Stomach (tissue), 8 donors: ENCODE measurements at regions not wholly inside any gene's neighbourhood (a gene's known extent, or its start where the extent isn't known, plus 50 kb on each side); places are given as distances from the start of the nearest gene placed in this dataset.

Experiments
- DNase-seq, 2 donors: peaks; one replicate each; pipeline versions ENCODE4 v3.0.0 to v3.0.0-alpha.2; 2013 to 2019
- H3K27ac ChIP-seq, 5 donors: fragments of 200-600 bp in 4 of 5; sonication (generic) in 4 of 5; one replicate each; pipeline ENCODE4 v1.5.1; 2013 to 2019; ENCODE audit warnings: mild to moderate bottlenecking in 1 of 5, moderate library complexity in 1 of 5
- H3K27me3 ChIP-seq, 3 donors: fragments of 200-600 bp; sonication (generic); one replicate each; pipeline ENCODE4 v1.5.1; 2017 to 2019; ENCODE audit warnings: mixed run types in 1 of 3
- H3K36me3 ChIP-seq, 4 donors: fragments of 200-600 bp; sonication (generic); 1 replicate in 3 of 4; 2 replicates in 1 of 4; pipeline ENCODE4 v1.5.1; 2016 to 2019
- H3K4me1 ChIP-seq, 4 donors: fragments of 200-600 bp; sonication (generic); one replicate each; pipeline ENCODE4 v1.5.1; 2016 to 2019
- H3K4me3 ChIP-seq, 4 donors: fragments of 200-600 bp; sonication (generic) in 3 of 4; one replicate each; pipeline ENCODE4 v1.5.1; 2016 to 2019; ENCODE audit warnings: mild to moderate bottlenecking in 1 of 4
- H3K9me3 ChIP-seq, 4 donors: fragments of 200-600 bp; sonication (generic); one replicate each; pipeline ENCODE4 v1.5.1; 2016 to 2019
- EP300 ChIP-seq: sonication (generic); formaldehyde crosslinking; IDR thresholded peaks from one replicate; pipeline ENCODE4 v1.6.1; 2017; ENCODE audit warnings: antibody characterized with exemption
- POLR2A ChIP-seq, 4 donors: fragments of 450-650 bp; IDR thresholded peaks; one replicate each; pipeline ENCODE4 v1.6.1; 2016; ENCODE audit warnings: antibody characterized with exemption in 4 of 4, control low read depth in 2 of 4, mild to moderate bottlenecking in 1 of 4, moderate library complexity in 1 of 4
- POLR2AphosphoS5 ChIP-seq, 3 donors: sonication (generic); formaldehyde crosslinking; IDR thresholded peaks; one replicate each; pipeline ENCODE4 v1.6.1; 2016; ENCODE audit warnings: antibody characterized with exemption in 3 of 3
- WGBS, 5 donors: extraction: QIAGEN DNeasy Blood & Tissue Kit in 3 of 5; methylation state at CpG; one replicate each; pipeline versions ENCODE4 v1.1.5 to v1.1.7; 2013 to 2018; 5-methylcytosine and 5-hydroxymethylcytosine counted together
- intact Hi-C: fragments of 100-400 bp; cut with DNase I; formaldehyde crosslinking; loops from one replicate; pipeline ENCODE4 v1.15.1; 2023; ENCODE audit warnings: low total_unique reads
- TF ChIP-seq, protein P1 (sequence below), 7 experiments: fragments of 450-650 bp in 4 of 7; fragments of 200-600 bp in 3 of 7; sonication (generic) in 3 of 7; IDR thresholded peaks; one replicate each; pipeline ENCODE4 v1.5.1; 2016 to 2019; ENCODE audit warnings: antibody characterized with exemption in 7 of 7, control low read depth in 2 of 7, mild to moderate bottlenecking in 1 of 7
- donor health status: healthy with polysubstance abuse.
- donor health status: Bipolar disorder and iron deficiency.
- donor health status: healthy.

DNA sequence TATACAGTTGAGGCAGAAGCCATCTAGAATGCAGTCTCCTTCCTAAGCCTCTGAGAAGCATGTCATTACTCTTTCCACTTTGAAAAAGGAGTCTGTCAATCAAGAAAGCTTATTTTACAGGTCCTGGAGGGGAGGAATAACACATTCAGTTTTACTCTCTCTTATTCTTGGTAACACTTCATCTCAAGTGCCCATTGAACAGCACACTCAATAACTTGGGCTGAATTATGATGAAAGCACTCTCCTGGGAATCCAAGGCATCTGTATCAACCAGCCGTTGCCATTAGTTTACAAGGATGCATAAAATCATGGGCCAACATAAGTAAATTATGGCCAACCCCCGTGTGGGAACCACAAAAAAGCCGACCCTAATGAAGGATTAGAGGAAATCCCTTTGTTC lies 282.4 kb downstream of the C4orf33 start:
- intact Hi-C loops: no loop called here

DNA sequence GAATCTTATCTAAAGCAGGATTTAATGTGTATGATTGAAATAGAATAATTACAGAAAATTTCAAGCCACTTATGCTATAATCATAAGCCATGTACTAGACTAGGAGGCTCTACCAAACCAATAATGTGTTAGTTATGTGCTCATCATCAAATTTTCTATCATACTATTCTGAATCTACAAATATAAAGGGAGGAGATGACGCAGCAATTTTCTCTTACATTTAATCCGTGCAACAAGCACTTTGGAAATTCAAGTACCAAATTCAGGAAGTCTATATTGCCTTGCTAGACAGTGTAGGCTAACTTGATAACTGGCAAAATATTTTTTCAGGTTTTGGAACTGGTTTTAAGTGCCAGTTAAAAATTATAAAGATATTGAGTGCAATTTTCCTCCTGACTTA lies 283.5 kb downstream of the C4orf33 start:
- TF ChIP-seq EP300 (no peak), POLR2A (IDR thresholded peaks at IDR 0.05) (no peak), POLR2AphosphoS5 (IDR thresholded peaks at IDR 0.05) (no peak)
- TF ChIP-seq, protein P1, sequence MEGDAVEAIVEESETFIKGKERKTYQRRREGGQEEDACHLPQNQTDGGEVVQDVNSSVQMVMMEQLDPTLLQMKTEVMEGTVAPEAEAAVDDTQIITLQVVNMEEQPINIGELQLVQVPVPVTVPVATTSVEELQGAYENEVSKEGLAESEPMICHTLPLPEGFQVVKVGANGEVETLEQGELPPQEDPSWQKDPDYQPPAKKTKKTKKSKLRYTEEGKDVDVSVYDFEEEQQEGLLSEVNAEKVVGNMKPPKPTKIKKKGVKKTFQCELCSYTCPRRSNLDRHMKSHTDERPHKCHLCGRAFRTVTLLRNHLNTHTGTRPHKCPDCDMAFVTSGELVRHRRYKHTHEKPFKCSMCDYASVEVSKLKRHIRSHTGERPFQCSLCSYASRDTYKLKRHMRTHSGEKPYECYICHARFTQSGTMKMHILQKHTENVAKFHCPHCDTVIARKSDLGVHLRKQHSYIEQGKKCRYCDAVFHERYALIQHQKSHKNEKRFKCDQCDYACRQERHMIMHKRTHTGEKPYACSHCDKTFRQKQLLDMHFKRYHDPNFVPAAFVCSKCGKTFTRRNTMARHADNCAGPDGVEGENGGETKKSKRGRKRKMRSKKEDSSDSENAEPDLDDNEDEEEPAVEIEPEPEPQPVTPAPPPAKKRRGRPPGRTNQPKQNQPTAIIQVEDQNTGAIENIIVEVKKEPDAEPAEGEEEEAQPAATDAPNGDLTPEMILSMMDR (IDR thresholded peaks at IDR 0.05): no peak
- intact Hi-C loops: no loop called here
- 70 to 82% (median 71%) methylated on average over 2 of the region's 2 CpGs for WGBS, 5 donors
- Histone ChIP-seq H3K9me3 (no peaks in the 10 kb centered on the region), H3K4me3 (no peak overlapping the region), H3K27me3 (no peaks in the 10 kb centered on the region), H3K36me3 (no peaks in the 10 kb centered on the region), H3K4me1 (no peaks in the 10 kb centered on the region), H3K27ac (no peak overlapping the region)
- no peak for DNase-seq

More for the DNA sequence above, 282.4 kb downstream of the C4orf33 start:
- no peak overlapping the region for H3K27ac ChIP-seq
- no peak for DNase-seq
- H3K9me3 ChIP-seq: no peaks in the 10 kb centered on the region
- no peaks in the 10 kb centered on the region for H3K27me3 ChIP-seq
- no peak for TF ChIP-seq EP300
- TF ChIP-seq POLR2A (IDR thresholded peaks at IDR 0.05): no peak
- TF ChIP-seq, protein P1 (IDR thresholded peaks at IDR 0.05): no peak
- TF ChIP-seq POLR2AphosphoS5 (IDR thresholded peaks at IDR 0.05): no peak
- H3K4me3 ChIP-seq: no peak overlapping the region
- WGBS, 5 donors: 44 to 58% (median 47%) methylated on average over 3 of the region's 3 CpGs
- no peaks in the 10 kb centered on the region for H3K4me1 ChIP-seq
- no peaks in the 10 kb centered on the region for H3K36me3 ChIP-seq

DNA sequence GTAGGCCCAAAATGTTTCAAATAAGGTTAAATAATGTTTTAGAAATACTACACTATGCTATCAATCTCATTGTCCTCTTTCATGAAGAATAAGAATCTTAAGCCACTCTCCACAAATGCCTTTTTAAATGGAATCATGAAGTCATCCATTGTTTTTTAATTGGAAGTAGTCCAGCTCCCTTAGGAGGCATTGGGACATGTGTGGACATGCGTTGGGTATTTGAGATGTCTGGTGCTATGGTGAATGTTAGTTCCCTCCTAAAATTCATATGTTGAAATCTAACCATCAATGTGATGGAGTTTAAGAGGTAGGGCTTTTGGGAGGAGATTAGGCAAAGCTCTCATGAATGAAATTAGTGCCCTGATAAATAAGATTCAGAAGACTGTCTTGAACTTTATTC lies 289.0 kb downstream of the C4orf33 start:
- intact Hi-C loops: no loop called here
- no peak for DNase-seq

DNA sequence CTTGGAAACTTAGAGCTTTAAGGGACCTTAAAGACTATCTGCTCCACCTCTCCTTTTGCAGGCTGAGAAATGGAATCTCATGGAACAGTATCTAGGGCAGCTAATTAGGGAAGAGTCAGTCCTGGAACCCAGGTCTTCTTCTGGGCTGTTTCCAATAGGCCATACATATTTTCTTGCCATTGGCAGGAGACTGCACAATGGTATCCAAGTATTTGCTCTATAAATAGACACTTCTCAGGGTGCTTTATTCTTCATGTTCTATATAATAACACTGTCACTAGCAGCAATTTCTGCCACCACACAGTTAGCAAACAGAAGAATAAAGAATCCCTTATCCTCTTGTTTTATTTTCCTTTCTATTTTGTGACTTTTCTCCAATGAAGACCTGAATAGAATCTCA lies 291.7 kb downstream of the C4orf33 start:
- no peaks in the 10 kb centered on the region for H3K4me1 ChIP-seq
- no peaks in the 10 kb centered on the region for H3K9me3 ChIP-seq
- no peak for DNase-seq
- no peaks in the 10 kb centered on the region for H3K27me3 ChIP-seq
- intact Hi-C loops: no loop called here
- H3K36me3 ChIP-seq: no peaks in the 10 kb centered on the region
- no peak overlapping the region for H3K27ac ChIP-seq
- TF ChIP-seq POLR2AphosphoS5 (IDR thresholded peaks at IDR 0.05): no peak
- TF ChIP-seq POLR2A (IDR thresholded peaks at IDR 0.05): no peak
- no peak for TF ChIP-seq EP300
- TF ChIP-seq, protein P1 (IDR thresholded peaks at IDR 0.05): no peak
- H3K4me3 ChIP-seq: no peak overlapping the region

More for the DNA sequence above, 289.0 kb downstream of the C4orf33 start:
- Histone ChIP-seq H3K4me1 (no peaks in the 10 kb centered on the region), H3K27me3 (no peaks in the 10 kb centered on the region), H3K36me3 (no peaks in the 10 kb centered on the region), H3K9me3 (no peaks in the 10 kb centered on the region), H3K27ac (no peak overlapping the region), H3K4me3 (no peak overlapping the region)
- TF ChIP-seq POLR2AphosphoS5 (IDR thresholded peaks at IDR 0.05) (no peak), POLR2A (IDR thresholded peaks at IDR 0.05) (no peak), EP300 (no peak)
- TF ChIP-seq, protein P1 (IDR thresholded peaks at IDR 0.05): no peak
- WGBS, 5 donors: 75 to 93% (median 84%) methylated on average over 1 of the region's 1 CpG
